ENCODE measurements at regions not wholly inside any gene's neighbourhood (a gene's known extent, or its start where the extent isn't known, plus 50 kb on each side); places are given as distances from the start of the nearest gene placed in this dataset.
"Not testable (repeated sequence)": the region's sequence is repeated elsewhere in the genome, so short reads cannot be mapped to it uniquely, and the experiment has no call there.

GRCh38 chr21:28051649-28052048, 941.0 kb downstream of the LTN1 start:
- peak; percentile 36 for ATAC-seq

GRCh38 chr21:28035692-28036091, 957.0 kb downstream of the LTN1 start:
- not testable (repeated sequence) for ATAC-seq

GRCh38 chr21:28034916-28035315, 957.8 kb downstream of the LTN1 start:
- ATAC-seq = not testable (repeated sequence)

- ATAC-seq = not testable (repeated sequence)
Observed at GRCh38 chr21:28034334-28034733, 958.3 kb downstream of the LTN1 start.

GRCh38 chr21:28032652-28033051, 960.0 kb downstream of the LTN1 start:
- not testable (repeated sequence) for ATAC-seq

DNA sequence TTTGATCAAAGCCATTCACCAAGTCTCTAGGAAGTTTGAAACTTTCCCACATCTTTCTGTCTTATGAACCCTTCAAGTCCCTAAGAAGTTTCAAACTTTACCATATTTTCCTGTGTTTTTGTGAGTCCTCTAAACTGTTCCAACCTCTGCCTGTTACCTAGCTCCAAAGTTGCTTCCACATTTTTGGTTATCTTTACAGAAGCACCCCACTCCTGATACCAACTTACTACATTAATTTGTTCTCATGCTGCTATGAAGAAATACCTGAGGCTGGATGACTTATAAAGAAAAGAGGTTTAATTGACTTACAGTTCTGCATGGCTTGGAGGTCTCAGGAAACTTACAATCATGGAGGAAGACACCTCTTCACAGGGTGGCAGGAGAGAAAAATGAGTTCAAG, 961.6 kb downstream of the LTN1 start:
- not testable (repeated sequence) for ATAC-seq

DNA sequence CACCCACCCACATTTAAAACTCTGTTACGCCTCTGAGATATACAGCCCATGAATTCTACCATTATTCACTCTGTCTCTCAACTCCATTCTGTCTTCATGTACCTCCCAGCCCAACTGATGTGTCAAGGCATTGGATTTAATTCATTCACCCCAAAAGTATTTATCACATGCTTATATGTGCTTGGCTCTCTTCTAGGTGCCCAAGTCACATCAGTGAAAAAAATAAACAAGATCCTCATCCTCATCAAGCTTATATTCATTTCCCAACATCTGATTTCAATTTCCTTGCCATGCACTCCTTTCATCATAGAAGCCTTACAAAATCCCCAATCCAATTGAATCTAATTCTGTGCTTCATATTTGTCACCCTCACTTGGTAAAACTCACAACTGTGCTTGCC, 967.6 kb downstream of the LTN1 start:
- ATAC-seq = no peak

DNA sequence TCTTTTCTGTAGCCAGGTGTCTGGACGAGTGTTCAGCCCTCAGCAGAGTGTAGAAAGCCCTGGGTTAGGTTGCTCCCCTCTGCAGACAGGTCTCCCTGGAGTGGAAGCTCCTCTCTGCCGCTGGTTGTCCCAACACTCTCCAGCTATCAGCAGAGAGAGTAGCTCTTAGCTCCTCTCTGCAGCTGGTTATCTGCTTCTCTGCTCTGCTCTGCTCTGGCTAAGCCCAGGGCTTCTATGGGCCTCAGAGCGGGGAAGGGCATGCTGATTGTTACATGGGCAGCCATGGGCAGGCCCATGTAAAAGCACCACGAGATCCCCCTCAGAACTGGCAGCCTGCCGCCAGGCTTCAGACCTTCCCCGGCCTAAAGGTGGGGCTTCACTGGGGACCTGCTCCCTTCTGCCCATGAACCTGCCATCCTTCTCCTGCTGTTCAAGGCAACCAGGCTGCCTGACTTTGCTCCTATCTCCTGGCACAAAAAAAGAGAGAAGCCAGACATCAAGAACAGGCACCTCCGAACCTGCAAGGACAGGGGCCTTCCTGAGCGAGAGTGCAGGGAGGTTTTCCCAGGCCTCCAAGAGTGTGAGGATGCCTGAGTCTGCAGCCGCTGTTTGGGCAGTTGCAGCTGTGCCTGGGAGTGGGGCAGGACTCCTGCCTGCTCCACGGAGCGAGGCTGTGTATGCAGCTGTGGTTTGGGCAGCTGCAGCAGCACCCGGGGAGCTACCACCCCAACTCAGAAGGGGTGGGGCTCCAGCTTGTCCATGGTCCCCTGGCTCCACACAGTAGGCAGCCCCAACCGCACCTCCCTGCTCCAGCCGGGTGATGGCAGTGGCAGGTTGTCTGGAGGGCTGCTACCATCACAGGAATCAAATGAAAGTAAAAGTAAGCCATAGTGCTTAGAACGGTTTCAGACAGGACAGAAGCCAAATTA, 973.7 kb downstream of the LTN1 start:
- ATAC-seq = no peak

GRCh38 chr21:28018213-28018612, 974.5 kb downstream of the LTN1 start:
- no peak for ATAC-seq

DNA sequence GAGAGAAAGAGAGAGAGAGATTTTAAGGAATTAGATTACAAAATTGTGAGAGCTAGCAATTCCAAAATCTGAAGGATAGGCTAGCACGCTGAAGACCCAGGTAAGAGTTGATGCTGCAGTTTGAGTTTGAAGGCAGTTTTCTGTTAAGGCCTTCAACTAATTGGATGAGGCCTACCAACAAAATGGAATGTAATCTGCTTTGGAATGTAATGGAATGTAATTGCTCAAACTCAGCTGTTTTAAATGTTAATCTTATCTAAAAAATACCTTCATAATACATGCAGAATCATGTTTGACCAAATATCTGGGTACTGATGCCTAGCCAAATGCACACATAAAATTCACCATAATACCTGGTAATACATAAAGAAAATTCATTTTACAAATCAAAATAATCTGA, 976.1 kb downstream of the LTN1 start:
- no peak for ATAC-seq

GRCh38 chr21:28013123-28013522, 979.6 kb downstream of the LTN1 start:
- not testable (repeated sequence) for ATAC-seq

DNA sequence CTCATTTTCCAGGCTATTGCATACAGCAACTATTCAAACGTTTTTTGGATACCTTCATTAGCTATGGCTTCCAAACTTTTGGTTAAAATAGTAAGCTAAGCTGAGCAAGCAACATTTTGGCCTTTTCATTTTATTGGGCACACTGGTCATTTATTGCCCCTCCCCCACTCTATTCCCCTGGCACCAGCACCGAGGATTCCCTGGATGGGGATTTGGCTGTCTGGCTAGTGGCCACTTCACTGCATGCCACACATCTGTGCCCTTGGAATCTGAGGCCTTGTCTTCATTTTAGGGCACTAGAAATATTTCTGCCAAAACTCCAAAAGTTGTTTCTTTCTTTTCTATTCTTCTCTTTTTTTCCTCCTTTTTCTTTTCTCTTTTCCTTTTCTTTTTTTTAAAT, 980.7 kb downstream of the LTN1 start:
- ATAC-seq = not testable (repeated sequence)

DNA sequence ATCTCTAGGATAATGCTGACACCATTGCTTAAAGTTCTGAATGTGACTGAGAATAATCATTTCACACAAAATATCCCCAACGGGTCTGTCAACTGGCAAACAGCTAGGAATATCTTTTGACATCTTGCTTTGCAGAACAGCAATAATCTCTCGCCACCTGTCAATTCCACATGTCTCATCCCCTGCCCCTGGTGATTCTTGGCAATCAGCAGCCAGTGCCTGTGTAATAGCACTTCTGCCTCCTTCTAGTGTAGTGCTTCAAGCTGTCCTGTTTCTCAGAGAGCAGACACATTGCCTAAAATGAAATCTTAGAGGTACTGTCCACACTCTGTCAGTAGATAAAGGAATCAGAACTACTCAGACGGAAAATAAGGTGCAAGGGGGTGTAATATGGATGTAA, 984.4 kb downstream of the LTN1 start:
- not testable (repeated sequence) for ATAC-seq

GRCh38 chr21:28003627-28004026, 989.0 kb downstream of the LTN1 start:
- not testable (repeated sequence) for ATAC-seq

- ATAC-seq = not testable (repeated sequence)
Observed at GRCh38 chr21:27996906-27997305, 995.8 kb downstream of the LTN1 start.

DNA sequence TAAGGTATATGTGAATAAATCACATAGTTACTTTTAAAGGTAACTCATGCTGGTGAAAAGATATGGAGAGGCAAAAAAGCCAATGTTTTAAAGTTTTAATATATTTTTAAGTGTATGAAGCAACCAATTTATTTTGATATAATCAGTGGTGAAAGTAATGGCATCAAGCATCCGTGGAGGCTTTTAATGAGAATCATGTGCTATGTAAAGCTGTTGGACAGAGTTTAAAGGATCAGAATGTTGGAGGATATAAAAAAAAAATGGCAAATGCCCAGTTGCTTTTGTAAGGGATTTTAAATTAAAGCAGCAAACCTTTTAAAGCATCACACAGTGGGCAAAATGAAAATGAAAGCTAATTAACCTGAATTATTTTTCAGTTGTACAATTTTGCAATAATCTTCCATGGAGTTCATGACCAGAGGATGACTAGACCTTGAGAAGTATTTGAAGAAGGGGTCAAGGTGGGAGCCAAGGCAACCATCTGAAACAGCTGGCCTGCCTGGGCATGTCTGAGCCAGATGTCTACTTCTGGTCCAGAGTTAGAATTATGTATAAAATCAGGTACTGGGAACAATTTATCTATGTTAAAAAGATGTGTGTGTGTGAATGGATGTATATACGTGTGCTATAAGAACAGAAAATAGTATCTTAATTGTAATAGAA, 1007.9 kb downstream of the LTN1 start:
- not testable (repeated sequence) for ATAC-seq

DNA sequence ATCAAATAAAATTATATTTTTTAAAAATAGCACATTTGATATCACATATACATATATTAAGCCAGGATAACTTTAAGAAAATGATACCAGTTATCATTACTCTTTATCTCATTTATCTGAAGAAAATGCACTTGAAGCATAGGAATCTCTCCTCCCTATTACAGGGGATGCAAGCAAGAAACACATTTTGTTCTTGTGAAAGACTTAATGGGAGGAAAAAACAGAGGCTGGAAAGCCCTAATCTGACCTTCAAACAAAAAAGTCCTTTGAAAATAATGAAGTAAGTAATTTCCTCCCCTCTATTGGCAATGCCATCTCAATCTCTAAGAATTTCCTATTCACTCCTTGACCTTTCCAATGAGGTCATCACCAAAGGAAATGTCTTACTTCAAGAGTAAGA, 1012.6 kb upstream of the ADAMTS5 start:
- ATAC-seq = not testable (repeated sequence)

DNA sequence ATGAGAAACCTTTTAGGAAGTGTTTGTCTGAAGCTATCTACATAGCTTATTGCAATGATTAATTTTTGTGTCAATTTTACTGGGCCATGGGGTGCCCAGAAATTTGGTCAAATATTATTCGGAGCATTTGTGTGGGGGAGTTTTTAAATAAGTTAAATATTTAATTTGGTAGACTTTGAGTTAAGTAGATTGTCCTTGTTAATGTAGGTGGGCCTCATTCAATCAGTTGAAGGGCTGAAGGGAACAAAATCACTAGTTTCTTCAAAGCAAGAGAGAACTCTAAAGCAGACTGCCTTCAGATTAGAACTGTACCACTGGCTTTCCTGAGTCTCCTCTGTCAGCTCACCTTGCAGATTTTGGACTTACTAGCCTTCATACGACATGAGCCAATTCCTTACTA, 1008.6 kb upstream of the ADAMTS5 start:
- ATAC-seq = no peak

DNA sequence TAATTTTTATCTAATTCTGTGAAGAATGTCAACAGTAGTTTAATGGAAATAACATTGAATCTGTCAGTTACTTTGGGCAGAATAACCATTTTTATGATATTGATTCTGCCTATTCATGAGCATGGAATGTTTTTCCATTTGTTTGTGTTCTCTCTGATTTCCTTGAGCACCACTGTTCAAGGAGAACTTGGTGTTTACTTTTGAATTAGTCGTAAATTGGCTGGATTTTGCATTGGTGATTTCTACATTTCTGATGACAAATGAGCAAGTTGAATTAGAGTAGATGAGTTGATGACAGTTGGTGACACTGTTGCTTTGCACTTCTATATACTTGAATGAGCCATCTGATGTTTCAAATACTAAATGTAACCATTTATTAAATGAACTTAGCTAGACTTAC, 1007.3 kb upstream of the ADAMTS5 start:
- not testable (repeated sequence) for ATAC-seq

DNA sequence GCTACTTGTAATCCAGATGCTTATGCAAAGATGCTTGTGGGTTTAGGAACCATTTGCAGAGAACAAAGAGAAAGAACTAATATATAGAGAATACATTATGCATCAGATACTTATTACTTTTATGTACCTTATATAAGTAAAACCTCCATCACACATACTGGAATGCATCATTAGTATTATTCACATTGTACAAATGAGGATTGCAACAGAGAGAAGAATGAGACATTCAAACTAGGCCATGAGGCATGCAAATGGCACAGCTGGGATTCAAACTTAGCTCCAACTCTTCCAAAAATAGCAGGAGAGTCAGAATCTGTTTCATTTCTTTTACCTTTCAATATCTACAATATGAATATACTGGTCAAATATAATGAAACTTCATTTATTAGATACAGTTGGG, 1001.4 kb upstream of the ADAMTS5 start:
- not testable (repeated sequence) for ATAC-seq

GRCh38 chr21:27954543-27955165, 987.8 kb upstream of the ADAMTS5 start:
- no peak for ATAC-seq

GRCh38 chr21:27953340-27954045, 986.6 kb upstream of the ADAMTS5 start:
- ATAC-seq = no peak

GRCh38 chr21:27949093-27949492, 982.2 kb upstream of the ADAMTS5 start:
- ATAC-seq = not testable (repeated sequence)

Data from esophagus mucosa (tissue), 1 donor.